ENCODE measurements at regions not wholly inside any gene's neighbourhood (a gene's known extent, or its start where the extent isn't known, plus 50 kb on each side); places are given as distances from the start of the nearest gene placed in this dataset.

- TF ChIP-seq CTCF (IDR thresholded peaks at IDR 0.05 in 4 of 5, conservative IDR thresholded peaks at IDR 0.05 in 1 of 5) (no peak), POLR2A (IDR thresholded peaks at IDR 0.05) (no peak)
Measured at GRCh38 chr15:87493803-87494202, 762.7 kb downstream of the NTRK3 start.
